Fibroblast of pulmonary artery (primary cell): ENCODE measurements at regions not wholly inside any gene's neighbourhood (a gene's known extent, or its start where the extent isn't known, plus 50 kb on each side); places are given as distances from the start of the nearest gene placed in this dataset.

Experiments
- DNase-seq: peaks from one replicate; pipeline ENCODE4 v3.0.0-alpha.2; 2010; ENCODE audit warnings: low read depth
- H3K4me3 ChIP-seq: replicated peaks from 2 replicates; pipeline ENCODE4 v1.5.1; 2011; ENCODE audit warnings: low read depth, mild to moderate bottlenecking, control low read depth, low read length, moderate library complexity
- CTCF ChIP-seq: IDR thresholded peaks from 2 replicates; pipeline ENCODE4 v1.5.1; 2011; ENCODE audit warnings: mild to moderate bottlenecking, control low read depth, low read length, inconsistent platforms; ENCODE audit errors: missing control alignments

DNA sequence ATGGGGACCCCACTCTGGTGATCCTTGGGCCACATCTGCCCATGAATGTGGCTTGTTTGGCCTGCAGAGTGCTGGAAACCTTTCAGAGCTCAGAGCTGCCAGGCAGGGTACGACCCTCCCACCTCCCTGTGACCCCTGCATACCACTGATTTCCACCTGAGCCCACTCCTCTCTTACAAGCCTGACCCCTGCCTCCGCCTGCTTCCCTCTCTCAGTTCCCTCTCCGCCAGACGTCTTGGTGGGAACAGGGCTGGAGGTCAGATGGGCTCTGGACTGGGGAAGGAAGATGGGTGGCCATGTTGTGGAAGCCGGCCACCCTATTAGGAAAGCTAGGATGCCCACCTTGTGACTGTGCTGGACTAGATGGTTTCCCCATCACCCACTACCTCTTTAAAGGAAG is 185.1 kb downstream of the KATNIP start:
- DNase-seq, result no peak
- TF ChIP-seq CTCF, result no peak
- no peak overlapping the region for H3K4me3 ChIP-seq

DNA sequence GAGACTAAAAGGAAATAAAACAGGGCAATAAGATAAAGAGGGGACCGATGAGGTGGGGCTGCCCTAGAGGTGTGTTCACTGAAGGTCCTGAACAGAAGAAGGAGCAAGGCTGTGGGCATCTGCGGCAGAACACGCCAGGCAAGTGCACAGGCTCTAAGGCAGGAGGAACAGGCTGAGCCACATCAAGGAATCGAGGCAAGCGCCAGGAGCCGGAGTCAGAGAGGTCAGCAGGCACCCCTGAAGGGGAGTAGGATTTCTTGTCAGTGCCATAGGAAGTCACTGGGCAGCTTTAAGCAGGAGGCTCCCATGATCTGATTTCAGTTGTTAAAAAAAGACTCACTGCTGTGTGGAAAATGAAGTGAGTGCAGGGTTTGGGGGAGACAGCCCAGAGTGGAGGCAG is 186.5 kb downstream of the KATNIP start:
- TF ChIP-seq CTCF, result no peak
- H3K4me3 ChIP-seq, result no peak overlapping the region
- no peak for DNase-seq

- no peak overlapping the region for H3K4me3 ChIP-seq
- no peak for TF ChIP-seq CTCF
- DNase-seq, result no peak
Measured at GRCh38 chr16:27737513-27737912, 187.6 kb downstream of the KATNIP start.
